GM23248 (cell line): ENCODE measurements at regions not wholly inside any gene's neighbourhood (a gene's known extent, or its start where the extent isn't known, plus 50 kb on each side); places are given as distances from the start of the nearest gene placed in this dataset.
"Not testable (repeated sequence)": the region's sequence is repeated elsewhere in the genome, so short reads cannot be mapped to it uniquely, and the experiment has no call there.

Experiments
- DNase-seq: peaks from one replicate; pipeline ENCODE4 v3.0.0-alpha.2; 2015
- H2AFZ ChIP-seq: fragments of 200-600 bp; sonication (generic); 2 replicates; pipeline ENCODE4 v1.6.1; 2016; ENCODE audit warnings: antibody characterized with exemption
- H3F3A ChIP-seq: fragments of 200-600 bp; sonication (generic); 2 replicates; pipeline ENCODE4 v1.6.1; 2016; ENCODE audit warnings: mild to moderate bottlenecking, antibody characterized with exemption, mixed run types; ENCODE audit not compliant: insufficient read depth
- H3K27ac ChIP-seq: fragments of 200-600 bp; sonication (generic); 2 replicates; pipeline ENCODE4 v1.5.1; 2016; ENCODE audit warnings: mild to moderate bottlenecking
- H3K27me3 ChIP-seq: fragments of 200-600 bp; sonication (generic); replicated peaks from 2 replicates; pipeline ENCODE4 v1.6.1; 2016; ENCODE audit warnings: mild to moderate bottlenecking; ENCODE audit not compliant: insufficient read depth
- H3K36me3 ChIP-seq: fragments of 200-600 bp; sonication (generic); 2 replicates; pipeline ENCODE4 v1.6.1; 2016; ENCODE audit warnings: low read depth, mild to moderate bottlenecking
- H3K4me1 ChIP-seq: fragments of 200-600 bp; sonication (generic); 2 replicates; pipeline ENCODE4 v1.6.1; 2016; ENCODE audit warnings: mild to moderate bottlenecking; ENCODE audit not compliant: insufficient read depth
- H3K4me2 ChIP-seq: fragments of 200-600 bp; sonication (generic); one replicate; pipeline ENCODE4 v1.6.1; 2016; ENCODE audit warnings: mild to moderate bottlenecking; ENCODE audit not compliant: unreplicated experiment
- H3K4me3 ChIP-seq: fragments of 200-600 bp; sonication (generic); 2 replicates; pipeline ENCODE4 v1.5.1; 2016; ENCODE audit warnings: mild to moderate bottlenecking
- H3K79me2 ChIP-seq: fragments of 200-600 bp; sonication (generic); 2 replicates; pipeline ENCODE4 v1.6.1; 2016; ENCODE audit warnings: mild to moderate bottlenecking; ENCODE audit not compliant: insufficient read depth
- H3K9ac ChIP-seq: fragments of 200-600 bp; sonication (generic); 2 replicates; pipeline ENCODE4 v1.6.1; 2016; ENCODE audit warnings: mild to moderate bottlenecking
- H3K9me2 ChIP-seq: fragments of 200-600 bp; sonication (generic); 2 replicates; pipeline ENCODE4 v1.6.1; 2016; ENCODE audit warnings: mixed run types, mild to moderate bottlenecking, moderate library complexity; ENCODE audit not compliant: insufficient read depth
- H3K9me3 ChIP-seq: fragments of 200-600 bp; sonication (generic); one replicate; pipeline ENCODE4 v1.6.1; 2017; ENCODE audit warnings: low read depth
- H4K20me1 ChIP-seq: fragments of 200-600 bp; sonication (generic); 2 replicates; pipeline ENCODE4 v1.6.0; 2016; ENCODE audit not compliant: insufficient read depth
- EZH2 ChIP-seq: fragments of 200-600 bp; sonication (generic); IDR thresholded peaks from 2 replicates; pipeline ENCODE4 v1.6.1; 2018; ENCODE audit warnings: antibody characterized with exemption, mild to moderate bottlenecking; ENCODE audit not compliant: insufficient read depth, poor library complexity, severe bottlenecking
- EZH2phosphoT487 ChIP-seq: fragments of 200-600 bp; sonication (generic); IDR thresholded peaks from 2 replicates; pipeline ENCODE4 v1.6.1; 2018; ENCODE audit warnings: antibody characterized with exemption, moderate library complexity, mild to moderate bottlenecking, low read depth; ENCODE audit not compliant: insufficient read depth
- WGBS, 2 experiments: methylation state at CpG; one replicate each; pipeline ENCODE4 v1.1.6; 2015 to 2017; ENCODE audit warnings: low lambda C conversion rate in 2 of 2, low coverage in 1 of 2; ENCODE audit errors: missing lambda C conversion rate in 2 of 2; 5-methylcytosine and 5-hydroxymethylcytosine counted together
- in situ Hi-C: fragments of 300-500 bp; cut with MboI; formaldehyde crosslinking; loops from 2 replicates; pipeline ENCODE4 v1.15.0; 2020

GRCh38 chr17:26936645-26937044 is 357.3 kb upstream of the WSB1 start:
- H3F3A ChIP-seq, DNase-seq, H3K27me3 ChIP-seq, H3K4me2 ChIP-seq, H2AFZ ChIP-seq, H4K20me1 ChIP-seq, H3K36me3 ChIP-seq, H3K27ac ChIP-seq, H3K9ac ChIP-seq, H3K4me1 ChIP-seq, H3K4me3 ChIP-seq, H3K79me2 ChIP-seq, in situ Hi-C loops, H3K9me2 ChIP-seq, H3K9me3 ChIP-seq: not testable (repeated sequence)
- WGBS, 2 experiments = 30 to 40% methylated on average over 4 of the region's 4 CpGs

GRCh38 chr17:26937750-26938322 is 356.1 kb upstream of the WSB1 start:
- H3K4me1 ChIP-seq, in situ Hi-C loops, H3K4me3 ChIP-seq, H3K9ac ChIP-seq, H3K79me2 ChIP-seq, DNase-seq, H3K9me3 ChIP-seq, H3F3A ChIP-seq, H3K4me2 ChIP-seq, H3K9me2 ChIP-seq, H3K27me3 ChIP-seq, H4K20me1 ChIP-seq, H3K27ac ChIP-seq, H2AFZ ChIP-seq, H3K36me3 ChIP-seq: not testable (repeated sequence)
- 10 to 11% methylated on average over 1 of the region's 1 CpG for WGBS, 2 experiments

- H3K9me2 ChIP-seq, H3K4me3 ChIP-seq, DNase-seq, H3K4me1 ChIP-seq, H3K4me2 ChIP-seq, H3K9ac ChIP-seq, H3F3A ChIP-seq, in situ Hi-C loops, H3K27me3 ChIP-seq, H4K20me1 ChIP-seq, H3K27ac ChIP-seq, H3K79me2 ChIP-seq, H2AFZ ChIP-seq, H3K9me3 ChIP-seq, H3K36me3 ChIP-seq: not testable (repeated sequence)
- 31 to 32% methylated on average over 8 of the region's 8 CpGs for WGBS, 2 experiments
Measured at GRCh38 chr17:26939755-26940154, 354.2 kb upstream of the WSB1 start.

- H3K27me3 ChIP-seq, H3K9ac ChIP-seq, H3K4me1 ChIP-seq, H2AFZ ChIP-seq, DNase-seq, H3F3A ChIP-seq, H4K20me1 ChIP-seq, in situ Hi-C loops, H3K4me3 ChIP-seq, H3K9me3 ChIP-seq, H3K9me2 ChIP-seq, H3K36me3 ChIP-seq, H3K79me2 ChIP-seq, H3K27ac ChIP-seq, H3K4me2 ChIP-seq: not testable (repeated sequence)
- 11 to 19% methylated on average over 2 of the region's 2 CpGs for WGBS, 2 experiments
Measured at GRCh38 chr17:26940587-26940986, 353.3 kb upstream of the WSB1 start.

GRCh38 chr17:26962255-26963162 is 331.4 kb upstream of the WSB1 start:
- Histone ChIP-seq H3K4me2 (no peak overlapping the region), H3K36me3 (no peaks in the 10 kb centered on the region), H3F3A (no peaks in the 10 kb centered on the region), H2AFZ (no peak overlapping the region), H3K27me3 (no peaks in the 10 kb centered on the region), H3K27ac (no peak overlapping the region), H3K4me1 (no peaks in the 10 kb centered on the region), H3K4me3 (no peak overlapping the region), H3K9ac (no peak overlapping the region), H4K20me1 (no peaks in the 10 kb centered on the region), H3K79me2 (no peaks in the 10 kb centered on the region), H3K9me2 (0 out of 2 replicates have a peak, but pooled peaks cover 4% of the 10 kb centered on the region), H3K9me3 (no peaks in the 10 kb centered on the region)
- in situ Hi-C loops = no loop called here
- 29 to 30% methylated on average over 37 to 91 of the region's 91 CpGs for WGBS, 2 experiments
- DNase-seq = no peak
- TF ChIP-seq EZH2phosphoT487 (no peak), EZH2 (no peak)
